ENCODE measurements at regions not wholly inside any gene's neighbourhood (a gene's known extent, or its start where the extent isn't known, plus 50 kb on each side); places are given as distances from the start of the nearest gene placed in this dataset.
"Not testable (repeated sequence)": the region's sequence is repeated elsewhere in the genome, so short reads cannot be mapped to it uniquely, and the experiment has no call there.

- no peaks in the 10 kb centered on the region for H3K9me3 ChIP-seq
- H3K27me3 ChIP-seq: peaks cover 0 to 6% (median 0%) of the 10 kb centered on the region in 7 donors
- no peak for TF ChIP-seq CTCF (IDR thresholded peaks at IDR 0.05)
- H3K4me3 ChIP-seq: no peak overlapping the region
- 67 to 86% methylated on average over 1 of the region's 1 CpG for WGBS, 2 donors
- no peak for DNase-seq
- intact Hi-C loops (cut with DNase I): no loop called here
- no peak overlapping the region for H3K27ac ChIP-seq
- H3K4me1 ChIP-seq: no peaks in the 10 kb centered on the region
- H3K36me3 ChIP-seq: no peaks in the 10 kb centered on the region
- no peak for ATAC-seq
Measured at GRCh38 chr1:116194568-116194967, 83.4 kb downstream of the MAB21L3 start.

GRCh38 chr1:116195077-116195868, 84.1 kb downstream of the MAB21L3 start:
- no peak for ATAC-seq
- intact Hi-C loops (cut with DNase I): no loop called here

GRCh38 chr1:116200343-116200742, 89.1 kb downstream of the MAB21L3 start:
- H3K4me3 ChIP-seq; DNase-seq; H3K27me3 ChIP-seq; H3K36me3 ChIP-seq; H3K27ac ChIP-seq; H3K4me1 ChIP-seq; ATAC-seq; intact Hi-C loops (cut with DNase I): not testable (repeated sequence)
- 60 to 83% methylated on average over 2 of the region's 2 CpGs for WGBS, 2 donors
- peaks cover 0 to 10% (median 0%) of the 10 kb centered on the region in 11 donors for H3K9me3 ChIP-seq

More at GRCh38 chr1:116195077-116195868, 84.1 kb downstream of the MAB21L3 start:
- H3K4me3 ChIP-seq: no peak overlapping the region
- H3K9me3 ChIP-seq: no peaks in the 10 kb centered on the region
- no peaks in the 10 kb centered on the region for H3K36me3 ChIP-seq
- WGBS, 2 donors: 27 to 59% methylated on average over 1 of the region's 1 CpG
- DNase-seq: no peak
- TF ChIP-seq CTCF (IDR thresholded peaks at IDR 0.05): no peak
- peaks cover 0 to 6% (median 0%) of the 10 kb centered on the region in 7 donors for H3K27me3 ChIP-seq
- no peak overlapping the region for H3K27ac ChIP-seq
- no peaks in the 10 kb centered on the region for H3K4me1 ChIP-seq

- Histone ChIP-seq H3K27me3 (peaks cover 0 to 8% (median 4%) of the 10 kb centered on the region in 7 donors), H3K4me1 (no peaks in the 10 kb centered on the region), H3K9me3 (peaks cover 0 to 10% (median 0%) of the 10 kb centered on the region in 11 donors), H3K27ac (no peak overlapping the region), H3K36me3 (no peaks in the 10 kb centered on the region), H3K4me3 (no peak overlapping the region)
- ATAC-seq (no peak), DNase-seq (no peak)
- 91 to 95% methylated on average over 3 of the region's 3 CpGs for WGBS, 2 donors
- TF ChIP-seq CTCF (IDR thresholded peaks at IDR 0.05): no peak
- intact Hi-C loops (cut with DNase I): no loop called here
Measured at GRCh38 chr1:116201911-116202310, 90.7 kb downstream of the MAB21L3 start.

GRCh38 chr1:116203181-116203723, 92.1 kb downstream of the MAB21L3 start:
- no peaks in the 10 kb centered on the region for H3K4me1 ChIP-seq
- peaks cover 0 to 8% (median 4%) of the 10 kb centered on the region in 7 donors for H3K27me3 ChIP-seq
- H3K36me3 ChIP-seq: no peaks in the 10 kb centered on the region
- H3K4me3 ChIP-seq: no peak overlapping the region
- H3K27ac ChIP-seq: no peak overlapping the region
- peaks cover 0 to 10% (median 0%) of the 10 kb centered on the region in 11 donors for H3K9me3 ChIP-seq
- ATAC-seq (no peak), DNase-seq (no peak)
- intact Hi-C loops (cut with DNase I): no loop called here
- no peak for TF ChIP-seq CTCF (IDR thresholded peaks at IDR 0.05)
- WGBS, 2 donors: 59 to 62% methylated on average over 5 of the region's 5 CpGs

All from heart right ventricle (tissue), 16 donors.